Smooth muscle cell (in vitro differentiated cells): ENCODE measurements at regions not wholly inside any gene's neighbourhood (a gene's known extent, or its start where the extent isn't known, plus 50 kb on each side); places are given as distances from the start of the nearest gene placed in this dataset.
"Not testable (repeated sequence)": the region's sequence is repeated elsewhere in the genome, so short reads cannot be mapped to it uniquely, and the experiment has no call there.

ENCODE experiments used
- DNase-seq: peaks from one replicate; lab custom pipeline; 2025; ENCODE audit not compliant: unreplicated experiment; lab: John Stamatoyannopoulos, UW
- H2AFZ ChIP-seq: fragments of 200-600 bp; sonication (generic); 2 replicates; pipeline ENCODE4 v1.6.0; 2016; ENCODE audit warnings: antibody characterized with exemption, low read depth, mild to moderate bottlenecking
- H3F3A ChIP-seq: fragments of 200-600 bp; sonication (generic); 2 replicates; pipeline ENCODE4 v1.6.0; 2017; ENCODE audit warnings: antibody characterized with exemption, low read depth
- H3K27ac ChIP-seq: fragments of 200-600 bp; sonication (generic); 2 replicates; pipeline ENCODE4 v1.5.1; 2016; ENCODE audit warnings: low read depth, mild to moderate bottlenecking
- H3K27me3 ChIP-seq: fragments of 200-600 bp; sonication (generic); 2 replicates; pipeline ENCODE4 v1.6.1; 2016; ENCODE audit warnings: low read depth, mild to moderate bottlenecking
- H3K36me3 ChIP-seq: fragments of 200-600 bp; sonication (generic); 2 replicates; pipeline ENCODE4 v1.5.1; 2016; ENCODE audit warnings: low read depth
- H3K4me1 ChIP-seq: fragments of 200-600 bp; sonication (generic); 2 replicates; pipeline ENCODE4 v1.5.1; 2016; ENCODE audit warnings: low read depth
- H3K4me2 ChIP-seq: fragments of 200-600 bp; sonication (generic); 2 replicates; pipeline ENCODE4 v1.6.0; 2016; ENCODE audit warnings: mild to moderate bottlenecking
- H3K4me3 ChIP-seq: fragments of 200-600 bp; sonication (generic); 2 replicates; pipeline ENCODE4 v1.5.1; 2016; ENCODE audit warnings: mild to moderate bottlenecking
- H3K79me2 ChIP-seq: fragments of 200-600 bp; sonication (generic); 2 replicates; pipeline ENCODE4 v1.6.0; 2016; ENCODE audit warnings: low read depth, mild to moderate bottlenecking
- H3K9ac ChIP-seq: fragments of 200-600 bp; sonication (generic); 2 replicates; pipeline ENCODE4 v1.6.0; 2016; ENCODE audit warnings: low read depth
- H3K9me3 ChIP-seq: fragments of 200-600 bp; sonication (generic); replicated peaks from 2 replicates; pipeline ENCODE4 v1.5.1; 2016; ENCODE audit warnings: low read depth
- H4K20me1 ChIP-seq: fragments of 200-600 bp; sonication (generic); 2 replicates; pipeline ENCODE4 v1.6.0; 2016; ENCODE audit warnings: low read depth
- CTCF ChIP-seq: fragments of 200-600 bp; sonication (generic); IDR thresholded peaks from 2 replicates; pipeline ENCODE4 v1.5.1; 2017; ENCODE audit warnings: borderline replicate concordance, mild to moderate bottlenecking, antibody characterized with exemption; ENCODE audit not compliant: insufficient read depth, poor library complexity, severe bottlenecking
- WGBS: methylation state at CpG from one replicate; pipeline ENCODE4 v1.1.7; 2016; ENCODE audit warnings: low lambda C conversion rate; 5-methylcytosine and 5-hydroxymethylcytosine counted together

- Histone ChIP-seq H4K20me1 (no peaks in the 10 kb centered on the region), H3F3A (no peaks in the 10 kb centered on the region), H3K4me2 (peak overlapping the region; percentile 64), H3K79me2 (no peaks in the 10 kb centered on the region), H3K27ac (peak overlapping the region; percentile 48), H3K4me3 (no peak overlapping the region), H3K9ac (no peak overlapping the region), H3K36me3 (no peaks in the 10 kb centered on the region), H3K9me3 (no peaks in the 10 kb centered on the region), H2AFZ (peak overlapping the region; percentile 73), H3K4me1 (no peaks in the 10 kb centered on the region), H3K27me3 (no peaks in the 10 kb centered on the region)
- WGBS: 44% methylated on average over 5 of the region's 5 CpGs
- no peak for DNase-seq
- no peak for TF ChIP-seq CTCF
Measured at GRCh38 chr5:66440202-66440680, 156.0 kb upstream of the MAST4 start.

GRCh38 chr5:66441351-66441750 is 154.8 kb upstream of the MAST4 start:
- Histone ChIP-seq H3K9me3 (no peaks in the 10 kb centered on the region), H3K4me2 (no peak overlapping the region), H3K4me1 (no peaks in the 10 kb centered on the region), H3K9ac (no peak overlapping the region), H2AFZ (no peak overlapping the region), H4K20me1 (no peaks in the 10 kb centered on the region), H3K27me3 (no peaks in the 10 kb centered on the region), H3K79me2 (no peaks in the 10 kb centered on the region), H3F3A (no peaks in the 10 kb centered on the region), H3K36me3 (no peaks in the 10 kb centered on the region), H3K4me3 (no peak overlapping the region), H3K27ac (no peak overlapping the region)
- 59% methylated on average over 1 of the region's 1 CpG for WGBS
- TF ChIP-seq CTCF: no peak
- DNase-seq: no peak

GRCh38 chr5:66442951-66443445 is 153.2 kb upstream of the MAST4 start:
- no peaks in the 10 kb centered on the region for H3K9me3 ChIP-seq
- no peak overlapping the region for H3K4me2 ChIP-seq
- no peaks in the 10 kb centered on the region for H4K20me1 ChIP-seq
- H3K27ac ChIP-seq: no peak overlapping the region
- no peak for DNase-seq
- no peak overlapping the region for H3K9ac ChIP-seq
- no peak overlapping the region for H2AFZ ChIP-seq
- no peak for TF ChIP-seq CTCF
- no peak overlapping the region for H3K4me3 ChIP-seq
- no peaks in the 10 kb centered on the region for H3K4me1 ChIP-seq
- H3K79me2 ChIP-seq: no peaks in the 10 kb centered on the region
- H3K27me3 ChIP-seq: no peaks in the 10 kb centered on the region
- H3K36me3 ChIP-seq: no peaks in the 10 kb centered on the region
- WGBS: 27% methylated on average over 5 of the region's 5 CpGs
- H3F3A ChIP-seq: no peaks in the 10 kb centered on the region

GRCh38 chr5:66443462-66444130 is 152.6 kb upstream of the MAST4 start:
- H3K79me2 ChIP-seq: no peaks in the 10 kb centered on the region
- H2AFZ ChIP-seq: no peak overlapping the region
- no peaks in the 10 kb centered on the region for H3K9me3 ChIP-seq
- WGBS: 81% methylated on average over 4 of the region's 4 CpGs
- H3K4me1 ChIP-seq: no peaks in the 10 kb centered on the region
- H3K9ac ChIP-seq: no peak overlapping the region
- no peaks in the 10 kb centered on the region for H3K36me3 ChIP-seq
- DNase-seq: no peak
- no peak overlapping the region for H3K27ac ChIP-seq
- no peaks in the 10 kb centered on the region for H3K27me3 ChIP-seq
- no peak overlapping the region for H3K4me3 ChIP-seq
- H4K20me1 ChIP-seq: no peaks in the 10 kb centered on the region
- no peak overlapping the region for H3K4me2 ChIP-seq
- H3F3A ChIP-seq: no peaks in the 10 kb centered on the region
- TF ChIP-seq CTCF: no peak

GRCh38 chr5:66448070-66448469 is 148.1 kb upstream of the MAST4 start:
- not testable (repeated sequence) for H4K20me1 ChIP-seq, H3K4me2 ChIP-seq, H2AFZ ChIP-seq, H3K9ac ChIP-seq, H3F3A ChIP-seq, H3K27ac ChIP-seq, H3K9me3 ChIP-seq, H3K4me1 ChIP-seq, DNase-seq, H3K27me3 ChIP-seq, H3K4me3 ChIP-seq, H3K79me2 ChIP-seq, H3K36me3 ChIP-seq
- 82% methylated on average over 1 of the region's 1 CpG for WGBS
